SIG-M5 treated with dmso at 0.1 percent for 504 hours (cell line): ENCODE measurements at regions not wholly inside any gene's neighbourhood (a gene's known extent, or its start where the extent isn't known, plus 50 kb on each side); places are given as distances from the start of the nearest gene placed in this dataset.

Experiments used
- DNase-seq: peaks from one replicate; lab custom pipeline; 2025; ENCODE audit not compliant: unreplicated experiment; lab: John Stamatoyannopoulos, UW

DNA sequence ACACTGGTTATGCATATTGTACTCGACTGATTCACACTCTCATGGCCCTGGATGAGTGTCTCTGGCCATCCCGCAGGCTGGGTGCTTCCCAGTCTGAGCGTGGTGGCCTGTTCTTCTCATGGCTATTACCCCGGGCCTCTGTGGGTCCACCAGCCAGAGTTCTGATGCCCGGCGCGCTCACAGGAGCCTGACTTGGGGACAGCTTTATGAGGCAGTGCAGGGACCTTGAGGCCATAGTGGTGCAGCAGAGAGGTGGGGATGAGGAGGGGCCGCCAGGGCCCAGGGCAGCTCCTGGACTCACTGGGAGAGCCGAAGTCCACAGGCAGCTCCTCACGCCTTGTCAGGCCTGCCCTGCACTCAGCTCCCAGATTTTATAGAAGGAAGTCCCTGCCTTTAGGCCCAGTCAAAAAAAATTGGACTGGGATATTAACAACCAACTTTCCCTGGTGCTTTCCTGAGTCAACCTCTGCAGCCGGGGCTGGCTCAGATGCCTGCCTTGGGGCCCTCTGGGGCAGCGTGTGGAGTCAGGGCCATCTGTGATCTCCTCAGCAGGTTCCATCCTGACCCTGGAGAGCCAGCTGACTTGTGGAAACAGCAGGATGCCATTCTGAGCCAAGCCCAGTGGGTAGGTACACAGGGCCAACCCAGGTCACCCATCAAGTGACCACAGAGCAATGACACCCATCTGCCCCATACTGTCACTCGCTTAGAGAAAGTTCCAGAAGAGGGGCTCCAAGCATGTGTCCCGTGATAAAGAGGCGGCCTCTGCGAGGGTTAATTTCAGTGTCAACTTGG, 89.4 kb upstream of the DIO3 start:
- no peak for DNase-seq

DNA sequence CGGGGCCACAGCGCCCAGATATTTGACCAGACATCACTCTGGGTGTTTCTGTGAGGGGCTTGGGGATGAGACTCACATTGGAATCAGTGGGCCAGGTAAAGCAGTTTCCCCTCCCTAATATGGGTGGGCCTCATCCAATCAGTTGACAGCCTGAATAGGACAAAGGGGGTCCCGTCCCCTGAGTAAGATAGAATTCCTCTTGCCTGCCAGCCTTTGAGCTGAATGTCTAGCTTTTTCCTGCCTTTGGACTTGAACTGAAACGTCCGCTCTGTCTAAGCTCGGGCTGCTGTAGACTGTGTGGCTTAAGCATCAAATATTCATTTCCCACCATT, 88.8 kb upstream of the DIO3 start:
- no peak for DNase-seq

- DNase-seq = no peak
Observed at GRCh38 chr14:101473045-101473729, 88.1 kb upstream of the DIO3 start.

GRCh38 chr14:101473795-101474562, 87.3 kb upstream of the DIO3 start:
- DNase-seq = no peak

GRCh38 chr14:101474563-101475455, 86.5 kb upstream of the DIO3 start:
- DNase-seq = no peak

DNA sequence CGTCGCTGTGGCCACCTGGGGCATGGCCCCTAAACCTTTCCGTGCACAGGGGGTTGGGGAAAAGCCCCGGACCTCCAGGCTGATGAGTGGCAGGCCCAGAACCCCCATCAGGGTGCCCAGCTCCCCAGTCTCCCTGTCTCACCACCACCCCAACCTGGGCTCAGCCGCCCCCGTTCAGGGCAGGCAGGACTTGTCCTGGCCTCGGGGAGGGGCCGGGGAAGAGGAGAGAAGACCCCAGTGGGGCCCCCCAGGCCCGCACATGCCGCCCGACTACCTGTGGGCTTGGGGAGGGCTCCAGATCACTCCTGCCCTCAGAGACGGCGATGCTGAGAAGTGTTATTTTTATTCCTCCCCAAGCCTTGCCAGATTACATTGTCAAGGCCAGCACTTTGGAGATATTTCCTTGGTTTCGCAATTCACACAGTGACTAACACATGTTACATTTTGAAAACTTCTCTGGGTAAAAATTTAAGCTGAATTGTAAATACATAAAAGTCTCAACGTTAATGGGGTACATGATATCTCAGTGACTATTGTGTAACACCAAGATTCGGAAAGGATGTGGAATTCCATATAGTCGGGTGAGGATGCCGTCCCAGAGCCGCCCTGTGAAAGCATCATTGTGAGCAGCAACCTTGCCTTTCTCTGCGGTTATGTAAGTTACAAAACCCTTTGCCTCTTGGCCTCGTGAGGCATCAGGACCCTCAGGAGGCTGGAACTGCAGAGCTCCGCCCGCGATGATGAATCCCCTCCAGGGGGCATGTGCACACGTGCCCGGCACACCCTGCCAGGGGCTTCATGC, 85.6 kb upstream of the DIO3 start:
- peak; percentile 85 for DNase-seq

DNA sequence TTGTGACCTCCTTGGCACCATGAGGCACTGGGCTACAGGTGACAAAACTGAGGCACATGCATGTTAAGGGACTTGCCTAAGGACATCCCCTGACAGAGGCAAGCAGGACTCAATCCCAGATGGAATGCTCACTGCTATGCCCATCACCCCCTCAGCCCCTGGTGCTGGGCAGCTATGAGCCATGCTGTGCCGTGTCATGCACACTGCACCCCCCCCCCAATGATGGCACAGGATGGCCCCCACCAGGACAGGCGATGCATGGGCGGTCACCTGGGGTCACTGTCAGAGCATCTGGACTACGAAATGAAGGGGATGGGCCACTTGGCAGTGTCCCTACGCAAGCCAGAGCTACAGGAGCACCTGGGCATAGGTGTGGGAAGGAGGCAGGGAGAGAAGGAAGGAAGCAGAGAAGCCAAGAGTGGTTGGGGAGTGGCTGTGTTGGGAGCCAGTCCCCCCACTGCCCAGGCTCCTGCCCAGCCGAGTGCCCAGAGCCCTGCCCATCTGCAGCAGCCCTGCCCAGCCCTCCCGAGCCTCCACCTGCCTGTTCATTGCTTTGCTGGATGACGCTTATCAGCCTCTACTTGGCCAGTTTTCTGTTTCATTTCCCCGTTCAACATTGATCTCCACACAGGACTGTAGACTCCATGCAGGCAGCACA, 84.9 kb upstream of the DIO3 start:
- DNase-seq = no peak

- peak; percentile 82 for DNase-seq
Observed at GRCh38 chr14:101476916-101477553, 84.3 kb upstream of the DIO3 start.

GRCh38 chr14:101477648-101478047, 83.6 kb upstream of the DIO3 start:
- DNase-seq = no peak

DNA sequence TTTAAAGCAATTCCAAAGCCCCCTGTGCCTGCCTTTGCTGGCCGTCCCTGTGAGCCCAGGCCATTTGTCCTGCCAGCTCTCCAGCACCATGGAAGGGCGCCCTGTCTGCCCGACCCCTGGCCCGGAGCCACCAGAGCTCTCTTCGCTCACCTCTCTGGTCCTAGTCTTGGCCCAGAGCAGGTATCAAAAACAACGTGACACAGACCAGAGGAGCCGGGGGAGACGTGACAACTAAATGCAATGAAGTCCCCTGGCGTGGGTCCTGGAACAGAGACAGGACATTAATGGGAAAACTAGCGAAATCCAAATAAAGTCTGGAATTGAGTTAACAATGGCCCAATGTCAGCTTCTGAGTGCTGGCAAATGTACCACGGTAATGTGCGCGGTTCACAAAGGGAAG, 83.2 kb upstream of the DIO3 start:
- no peak for DNase-seq

DNA sequence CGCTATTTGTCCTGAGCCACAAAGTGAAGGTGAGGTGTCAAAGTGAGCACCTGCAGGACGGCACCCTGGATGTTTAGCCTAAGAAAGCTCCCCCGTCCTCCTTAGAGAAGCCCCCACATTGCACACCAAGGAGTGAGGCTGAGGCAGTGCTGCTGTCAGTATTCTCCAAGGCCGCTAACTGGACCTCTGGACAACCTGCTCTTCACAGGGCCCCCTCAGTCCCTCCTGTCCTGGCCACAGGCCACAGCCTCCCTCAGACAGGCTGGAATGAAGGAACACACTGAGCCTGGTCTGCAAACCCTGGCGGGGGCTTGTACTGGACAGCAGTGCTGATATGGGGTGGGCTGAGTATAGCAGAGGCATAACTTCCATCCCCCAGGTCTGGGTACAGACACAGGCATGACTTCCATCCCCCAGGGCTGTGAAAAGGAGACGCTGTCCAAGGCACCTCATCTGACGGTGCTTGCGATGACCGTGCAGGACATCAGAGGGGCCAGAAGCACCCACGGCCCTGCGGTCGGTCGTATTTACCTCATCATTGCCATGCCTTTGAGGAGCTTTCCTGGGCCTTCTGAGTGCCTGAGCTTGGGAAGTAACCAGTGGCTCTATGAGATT, 82.4 kb upstream of the DIO3 start:
- DNase-seq = no peak

DNA sequence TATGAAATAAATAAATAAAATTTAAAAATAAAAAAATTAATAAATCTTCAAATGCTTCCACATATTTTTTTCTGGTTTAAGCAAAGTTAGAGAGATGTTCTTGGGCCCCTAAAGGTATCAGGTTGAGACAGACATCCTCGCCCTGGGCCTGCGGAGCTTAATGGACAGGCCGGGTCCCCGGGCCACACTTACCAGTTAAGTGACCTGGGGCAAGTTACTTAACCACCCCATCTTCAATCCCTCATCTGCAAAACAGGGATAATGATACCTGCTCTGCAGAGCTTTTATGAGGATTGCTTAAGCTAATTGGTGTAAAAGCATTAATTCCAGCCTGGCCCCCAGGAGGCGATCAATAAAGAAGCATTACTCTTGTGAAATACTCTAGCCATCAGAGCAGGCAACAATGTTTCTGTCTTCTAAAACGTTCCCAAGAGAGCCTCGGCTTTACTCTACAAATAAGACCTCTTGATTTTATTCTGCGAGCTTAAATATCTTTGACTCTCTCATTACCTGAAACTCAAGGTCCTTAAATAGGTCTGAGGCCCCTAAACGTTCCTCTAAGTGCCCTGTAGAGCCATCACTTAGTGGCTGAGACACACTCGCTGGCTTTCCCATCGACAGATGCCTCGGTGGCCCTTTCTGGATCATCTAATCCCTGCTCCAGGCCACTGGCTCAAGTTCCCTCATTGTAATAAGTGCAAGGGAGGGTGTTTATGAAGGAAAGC, 81.1 kb upstream of the DIO3 start:
- peak; percentile 7 for DNase-seq

DNA sequence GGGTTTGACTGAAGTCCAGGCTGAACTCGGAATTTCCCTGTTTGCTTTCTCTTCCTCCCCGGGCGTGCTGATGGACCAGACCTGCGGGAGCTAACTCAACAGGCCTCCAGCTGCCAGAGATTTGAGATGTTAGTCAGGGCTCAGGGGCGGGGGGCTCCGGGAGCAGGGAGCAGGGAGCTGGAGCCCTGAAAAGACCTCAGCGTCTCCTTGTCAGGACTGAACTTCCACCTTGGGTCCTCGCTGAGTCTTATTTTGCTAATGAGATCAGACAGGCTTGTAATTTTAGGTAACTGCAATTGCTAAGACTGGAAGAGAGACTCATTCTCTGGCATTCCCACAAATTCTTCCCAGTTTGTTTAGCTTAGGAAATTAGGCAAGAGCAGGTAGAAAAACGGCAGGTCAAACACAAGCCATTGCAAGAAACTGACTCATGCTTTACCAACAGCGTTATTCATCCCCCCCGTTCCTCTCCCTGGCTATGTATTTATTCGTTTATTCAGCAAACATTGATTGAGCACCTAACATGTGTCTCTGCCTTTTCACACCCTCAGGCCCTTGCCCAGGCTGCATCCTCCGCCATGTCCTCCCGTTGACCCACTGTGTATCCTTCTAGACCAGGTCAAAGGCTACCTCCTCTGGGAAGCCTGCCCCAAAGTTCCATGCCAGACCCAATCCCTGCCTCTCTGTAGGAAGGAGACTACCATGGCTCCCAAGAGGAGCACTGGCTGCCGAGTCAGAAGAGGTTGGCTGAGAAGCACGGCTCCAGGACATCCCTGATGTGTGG, 80.4 kb upstream of the DIO3 start:
- peak; percentile 10 for DNase-seq

- no peak for DNase-seq
Observed at GRCh38 chr14:101481557-101481956, 79.7 kb upstream of the DIO3 start.

DNA sequence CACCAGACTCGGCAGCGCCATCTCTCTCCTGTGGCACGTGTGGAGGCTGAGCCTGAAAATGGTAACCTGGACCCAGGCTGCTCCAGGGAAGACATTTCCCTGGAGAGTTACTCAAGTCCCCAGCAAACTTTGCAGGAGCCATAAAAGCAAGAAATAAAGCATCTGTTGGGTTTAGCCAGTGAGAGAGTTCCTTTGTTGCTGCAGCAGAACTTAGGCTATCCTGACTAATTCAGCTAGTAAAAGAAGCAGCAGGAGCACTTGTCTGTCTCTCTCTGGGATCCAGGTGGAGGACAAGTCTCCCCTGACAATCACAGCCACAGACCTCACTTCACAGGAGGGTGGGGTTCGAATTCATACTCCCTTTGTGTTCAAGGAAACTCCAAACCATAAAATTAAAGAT, 79.2 kb upstream of the DIO3 start:
- no peak for DNase-seq

DNA sequence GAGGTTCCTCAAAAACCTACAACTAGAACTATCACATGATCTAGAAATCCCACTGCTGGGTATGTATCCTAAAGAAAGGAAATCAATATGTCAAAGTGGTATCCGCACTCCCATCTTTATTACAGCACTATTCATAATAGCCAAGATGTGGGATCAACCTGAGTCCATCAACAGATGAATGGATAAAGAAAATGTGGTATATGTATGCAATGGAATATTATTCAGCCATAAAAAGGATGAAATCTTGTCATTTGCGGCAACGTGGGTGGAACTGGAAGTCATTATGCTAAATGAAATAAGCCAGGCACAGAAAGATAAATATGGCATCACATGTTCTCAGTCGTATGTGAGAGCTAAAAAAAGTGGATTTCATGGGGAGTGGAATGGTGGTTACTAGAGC, 77.5 kb upstream of the DIO3 start:
- no peak for DNase-seq

- no peak for DNase-seq
Observed at GRCh38 chr14:101489092-101489760, 72.1 kb upstream of the DIO3 start.
